ENCODE measurements at regions not wholly inside any gene's neighbourhood (a gene's known extent, or its start where the extent isn't known, plus 50 kb on each side); places are given as distances from the start of the nearest gene placed in this dataset.
"Not testable (repeated sequence)": the region's sequence is repeated elsewhere in the genome, so short reads cannot be mapped to it uniquely, and the experiment has no call there.

GRCh38 chr12:11980115-11980514, 90.6 kb upstream of the BCL2L14 start:
- DNase-seq: no peak

- no peak for DNase-seq
Measured at GRCh38 chr12:11981121-11981733, 89.5 kb upstream of the BCL2L14 start.

- no peak for DNase-seq
Measured at GRCh38 chr12:11984417-11984816, 86.3 kb upstream of the BCL2L14 start.

DNA sequence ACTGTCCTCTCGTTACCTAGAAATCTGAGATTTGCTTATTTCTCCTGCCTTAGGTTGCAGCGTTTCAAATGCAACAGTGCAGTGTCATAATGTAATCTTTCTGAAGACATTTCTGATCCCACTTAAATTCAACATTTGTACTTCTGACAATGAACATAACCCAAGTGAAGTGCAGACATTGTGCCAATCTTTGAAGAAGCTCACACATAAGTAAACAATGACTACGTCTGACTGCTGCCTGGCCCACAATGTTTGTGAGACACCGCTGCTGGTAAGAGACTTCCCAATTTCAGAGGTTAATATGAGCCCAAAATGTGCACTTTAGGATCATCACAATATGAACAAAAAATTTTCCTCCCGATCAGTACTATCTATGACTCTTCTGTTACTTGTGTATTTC, 84.6 kb upstream of the BCL2L14 start:
- no peak for DNase-seq

GRCh38 chr12:11987901-11988300, 82.8 kb upstream of the BCL2L14 start:
- DNase-seq: no peak

GRCh38 chr12:11991604-11992003, 79.1 kb upstream of the BCL2L14 start:
- no peak for DNase-seq

DNA sequence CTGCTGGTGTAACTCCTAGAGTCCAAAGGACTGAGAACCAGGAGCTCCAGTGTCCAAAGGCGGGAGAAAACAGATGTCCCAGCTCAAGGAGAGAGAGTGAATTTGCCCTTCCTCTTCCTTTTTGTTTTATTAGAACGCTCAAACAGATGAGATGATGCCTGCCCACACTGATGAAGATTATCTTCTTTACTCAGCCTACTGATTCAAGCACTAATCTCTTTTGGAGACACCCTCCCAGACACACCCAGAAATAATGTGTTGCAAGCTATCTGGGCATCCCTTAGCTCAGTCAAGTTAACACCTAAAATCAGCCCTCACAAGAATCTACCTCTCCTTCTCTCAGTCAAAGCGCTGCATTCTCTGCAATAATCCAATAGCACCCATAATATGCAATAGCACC, 78.2 kb upstream of the BCL2L14 start:
- DNase-seq: no peak

DNA sequence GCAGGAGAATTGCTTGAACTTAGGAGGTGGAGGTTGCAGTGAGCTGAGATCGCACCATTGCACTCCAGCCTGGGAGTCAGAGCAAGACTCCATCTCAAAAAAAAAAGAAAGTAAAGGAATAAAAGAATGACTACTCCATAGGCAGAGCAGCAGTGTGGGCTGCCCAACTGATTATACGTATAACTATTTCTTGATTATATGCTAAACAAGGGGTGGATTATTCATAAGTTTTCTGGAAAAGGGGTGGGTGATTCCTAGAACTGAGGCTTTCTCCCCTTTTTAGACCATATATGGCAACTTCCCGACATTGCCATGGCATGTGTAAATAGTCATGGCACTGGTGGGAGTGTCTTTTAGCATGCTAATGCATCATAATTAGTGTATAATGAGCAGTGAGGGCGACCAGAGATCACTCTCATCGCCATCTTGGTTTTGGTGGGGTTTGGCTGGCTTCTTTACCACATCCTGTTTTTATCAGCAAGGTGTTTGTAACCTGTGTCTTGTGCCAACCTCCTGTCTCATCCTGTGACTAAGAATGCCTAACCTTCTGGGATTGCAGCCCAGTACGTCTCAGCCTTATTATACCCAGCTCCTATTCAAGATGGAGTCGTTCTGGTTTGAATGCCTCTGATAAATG, 72.3 kb upstream of the BCL2L14 start:
- not testable (repeated sequence) for DNase-seq

DNA sequence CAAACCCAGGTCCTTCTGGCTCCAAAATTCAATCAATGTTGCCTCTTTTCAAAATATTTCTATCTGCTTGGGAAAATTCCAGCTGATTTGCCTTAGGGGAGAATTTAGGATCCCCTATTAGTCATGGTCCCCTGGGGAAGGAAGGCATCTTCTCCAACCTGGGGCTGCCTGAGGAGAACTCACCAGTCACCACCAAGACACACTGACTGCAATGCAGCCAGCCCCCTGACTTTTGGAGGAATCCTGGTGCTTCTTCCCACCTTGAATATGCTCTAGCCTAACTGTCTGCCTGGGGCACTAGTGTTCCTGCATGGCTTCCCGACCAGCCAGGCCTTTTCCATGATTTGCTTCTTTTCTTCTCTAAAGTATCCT, 71.8 kb upstream of the BCL2L14 start:
- DNase-seq: no peak

- DNase-seq: no peak
Measured at GRCh38 chr12:12003609-12004008, 67.1 kb upstream of the BCL2L14 start.

- no peak for DNase-seq
Measured at GRCh38 chr12:12004524-12004923, 66.2 kb upstream of the BCL2L14 start.

- DNase-seq: no peak
Measured at GRCh38 chr12:12007001-12007712, 63.6 kb upstream of the BCL2L14 start.

- no peak for DNase-seq
Measured at GRCh38 chr12:12007713-12008231, 63.0 kb upstream of the BCL2L14 start.

DNA sequence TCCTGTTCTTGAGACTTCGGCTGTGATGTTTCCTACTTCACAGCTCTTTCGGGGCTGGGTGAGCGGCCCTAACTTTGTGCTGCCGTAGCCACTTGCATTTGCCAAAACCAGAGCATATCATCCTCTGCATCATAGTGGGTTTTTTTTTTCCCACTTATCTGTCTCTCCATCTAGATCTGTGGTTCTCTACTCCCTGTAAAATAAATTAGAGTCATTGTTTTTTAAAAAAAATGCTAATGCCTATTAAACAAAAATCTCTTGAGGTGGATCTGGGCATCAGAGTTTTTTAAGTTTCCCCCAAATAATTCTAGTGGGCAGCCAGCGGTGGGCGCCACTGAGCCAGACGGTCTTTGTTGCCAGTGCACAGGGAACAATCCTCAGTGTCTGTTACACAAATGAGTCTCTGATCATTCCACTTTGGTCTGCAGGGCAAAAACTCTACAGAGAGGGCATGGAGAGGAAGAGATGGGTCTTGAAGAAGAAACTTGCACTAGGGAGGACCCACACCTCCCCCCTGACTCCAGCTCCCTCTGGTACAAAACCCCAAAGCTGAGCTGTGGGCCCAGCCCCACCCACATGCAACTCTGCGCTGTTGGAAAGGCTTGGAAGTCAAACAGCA, 62.4 kb upstream of the BCL2L14 start:
- DNase-seq: no peak

- no peak for DNase-seq
Measured at GRCh38 chr12:12008931-12009611, 61.7 kb upstream of the BCL2L14 start.

DNA sequence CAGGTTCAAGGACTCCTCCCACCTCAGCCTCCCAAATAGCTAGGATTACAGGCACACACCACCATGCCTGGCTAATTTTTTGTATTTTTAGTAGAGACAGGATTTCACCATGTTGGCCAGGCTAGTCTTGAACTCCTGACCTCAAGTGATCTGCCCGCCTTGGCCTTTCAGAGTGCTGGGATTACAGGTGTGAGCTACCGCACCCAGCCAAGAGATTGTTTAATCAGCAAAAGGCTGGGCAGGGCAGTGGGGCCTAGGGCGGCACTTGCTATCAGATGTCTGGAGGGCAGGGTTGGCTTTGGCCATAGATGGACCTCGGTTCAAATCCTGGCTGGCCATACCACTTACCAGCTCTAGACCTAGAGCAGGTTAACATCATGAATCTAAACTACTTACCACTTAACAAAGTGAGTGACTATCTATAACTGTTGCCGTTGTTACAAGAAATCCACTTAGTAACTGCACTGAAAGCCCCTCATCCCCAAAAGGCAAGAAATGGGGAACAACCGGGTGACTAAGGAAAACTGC, 60.9 kb upstream of the BCL2L14 start:
- not testable (repeated sequence) for DNase-seq

DNA sequence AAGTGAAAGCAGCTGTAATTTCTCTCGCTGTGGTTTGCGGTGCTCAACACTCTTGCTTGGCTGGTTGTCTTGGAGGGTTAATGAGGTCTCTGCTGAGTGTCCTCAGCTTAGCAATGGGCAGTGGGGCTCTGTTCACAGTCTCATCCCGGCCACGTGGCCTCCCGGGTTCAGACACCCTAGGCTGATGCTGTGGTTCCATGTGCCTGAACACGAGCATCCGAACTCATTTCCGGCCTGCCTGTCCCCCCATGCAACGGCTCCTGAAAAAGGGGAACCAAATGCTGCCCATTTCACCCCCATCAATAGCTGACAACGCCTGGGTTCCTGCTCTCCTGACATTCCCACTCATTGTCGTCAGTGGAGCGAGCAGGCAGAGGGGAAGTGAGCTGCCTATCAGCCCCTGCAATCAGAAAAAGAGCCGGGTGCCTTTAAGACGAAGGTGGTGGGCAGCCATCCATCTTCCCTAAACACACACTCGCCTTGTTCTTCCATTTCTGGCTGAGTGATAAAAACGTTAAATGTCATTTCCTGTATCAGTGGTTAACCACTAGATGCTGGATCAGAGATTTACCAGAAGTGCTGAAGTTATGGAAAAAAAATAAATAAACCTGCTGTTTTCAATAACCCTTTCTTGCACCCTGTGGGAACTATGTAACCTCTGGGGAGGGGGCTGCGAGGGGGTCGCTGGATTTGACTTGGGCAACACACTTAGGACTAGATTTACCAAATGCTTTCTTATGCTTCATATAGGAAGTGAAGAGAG, 60.3 kb upstream of the BCL2L14 start:
- peak; percentile 20 to 60 for DNase-seq

- no peak for DNase-seq
Measured at GRCh38 chr12:12011880-12012260, 58.9 kb upstream of the BCL2L14 start.

DNA sequence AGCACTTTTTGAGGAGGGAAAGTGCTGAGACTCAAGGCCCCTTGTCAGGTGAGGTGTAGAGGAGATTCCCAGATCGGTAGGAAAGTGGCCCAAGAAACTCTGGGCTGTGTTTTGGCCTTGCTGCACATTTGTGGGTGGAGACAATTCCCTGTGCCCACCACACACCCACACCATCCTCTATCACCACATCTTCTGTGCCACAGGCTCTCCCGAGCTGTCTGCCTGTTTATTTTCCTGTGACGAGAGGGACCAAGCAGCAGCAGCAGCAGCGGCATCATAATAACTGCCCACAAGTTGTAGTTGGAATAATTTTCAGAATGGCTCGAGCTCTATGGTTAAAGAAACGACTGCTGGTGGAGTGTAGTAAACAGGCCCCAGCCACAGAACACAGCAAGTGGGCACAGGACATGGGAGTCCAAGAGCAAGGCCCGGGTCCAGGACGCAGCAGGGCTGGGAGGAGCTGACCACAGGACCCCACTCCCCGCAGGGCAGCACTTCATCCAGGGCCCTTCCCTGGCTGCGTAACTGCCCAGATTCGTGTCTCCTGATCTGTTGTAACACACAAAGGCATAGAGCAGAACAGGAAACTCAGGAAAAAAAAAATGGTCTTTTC, 55.6 kb upstream of the BCL2L14 start:
- no peak for DNase-seq

DNA sequence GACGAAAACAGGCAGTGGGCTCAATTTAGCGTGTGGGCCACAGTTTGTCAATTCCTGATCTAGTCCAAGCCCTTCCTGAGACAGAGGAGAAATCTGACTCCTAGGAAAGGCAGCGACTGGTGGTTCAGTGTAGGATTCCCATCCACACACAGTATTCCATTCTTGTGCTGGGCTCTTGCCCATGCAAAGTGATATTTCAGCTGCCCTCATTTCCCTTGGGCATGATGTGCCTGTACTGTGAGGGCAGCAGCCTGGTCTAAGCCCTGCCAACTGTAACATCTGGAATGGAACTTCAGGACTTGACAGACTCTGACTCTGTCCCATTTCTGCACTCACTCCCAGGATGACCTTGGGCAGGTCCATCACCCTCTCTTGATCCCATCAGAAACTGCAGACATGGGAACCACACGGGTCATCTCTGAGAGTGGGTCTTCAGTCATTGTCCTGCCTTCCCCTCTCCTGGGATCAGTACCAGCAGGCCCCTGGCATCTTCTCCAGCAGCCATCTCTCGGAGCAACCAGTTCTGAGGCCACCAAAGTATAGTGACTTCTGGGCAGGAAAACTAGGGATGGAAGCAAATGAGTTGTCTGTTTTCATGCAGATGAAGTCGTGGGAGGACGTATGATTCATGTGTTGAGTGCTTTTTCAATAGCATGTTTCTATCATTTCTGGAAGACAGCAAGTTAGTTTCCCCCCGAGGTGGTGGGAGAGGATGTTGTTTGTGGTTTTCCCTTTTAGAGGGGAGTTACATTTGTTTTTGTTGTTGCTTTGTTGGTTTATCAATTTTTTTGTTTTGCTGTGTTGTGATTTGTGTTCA, 54.2 kb upstream of the BCL2L14 start:
- no peak for DNase-seq

- no peak for DNase-seq
Measured at GRCh38 chr12:12017135-12017581, 53.6 kb upstream of the BCL2L14 start.
